ENCODE measurements at regions not wholly inside any gene's neighbourhood (a gene's known extent, or its start where the extent isn't known, plus 50 kb on each side); places are given as distances from the start of the nearest gene placed in this dataset.

DNA sequence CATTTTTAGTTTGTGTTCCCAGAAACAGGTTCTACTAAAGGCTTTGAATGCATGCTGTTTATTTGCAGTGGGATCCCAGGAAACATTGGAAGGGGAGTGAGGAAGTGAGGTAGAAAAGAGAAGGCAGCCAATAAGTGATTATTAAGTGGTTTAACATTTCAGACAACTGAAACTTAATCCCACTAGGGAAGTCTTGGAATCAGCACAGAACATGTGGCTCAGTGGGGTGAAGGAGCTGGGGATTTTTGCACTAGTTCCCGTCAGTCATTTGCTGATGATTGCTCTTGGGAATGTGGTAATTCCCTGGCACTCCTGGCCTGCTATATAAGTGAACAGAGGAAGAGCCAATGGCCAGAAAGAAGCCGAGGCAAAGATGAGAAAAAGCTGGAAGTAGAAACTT is 1053.0 kb upstream of the IGFBP7 start:
- dilution Hi-C loops (cut with MboI; ENCODE audit: extremely low pct_ligation_motif_present, low sequenced_read_pairs) = no loop called here
- Histone ChIP-seq H3K27ac (ENCODE audit: insufficient read depth, low read depth, low read length) (no peak overlapping the region), H3K4me3 (replicated peaks in 1 of 3; ENCODE audit: insufficient read depth in 1 of 3, low read depth in 1 of 3, low read length in 3 of 3) (no peak overlapping the region), H3K9me1 (replicated peaks; ENCODE audit: control insufficient read depth, extremely low read depth, insufficient read depth, low read length) (no peaks in the 10 kb centered on the region), H3K79me2 (ENCODE audit: control insufficient read depth, insufficient read depth, low read length) (no peaks in the 10 kb centered on the region), H3K9me3 (replicated peaks; ENCODE audit: control insufficient read depth, insufficient read depth, low read length) (no peaks in the 10 kb centered on the region), H3K4me1 (ENCODE audit: control insufficient read depth, extremely low read depth, insufficient read depth, low read length) (no peaks in the 10 kb centered on the region), H2AFZ (ENCODE audit: low read depth, low read length) (no peak overlapping the region), H3K27me3 (ENCODE audit: control insufficient read depth in 2 of 2, insufficient read depth in 2 of 2, low read length in 2 of 2) (no peaks in the 10 kb centered on the region), H3K36me3 (ENCODE audit: control insufficient read depth in 2 of 2, extremely low read depth in 1 of 2, insufficient read depth in 2 of 2, low read length in 2 of 2) (no peaks in the 10 kb centered on the region), H3K9ac (replicated peaks; ENCODE audit: extremely low read depth, insufficient read depth, low read length) (no peak overlapping the region), H4K20me1 (replicated peaks; ENCODE audit: control insufficient read depth, extremely low read depth, insufficient read depth, low read length) (no peaks in the 10 kb centered on the region), H3K4me2 (ENCODE audit: insufficient read depth, low read length) (no peak overlapping the region)
- intact Hi-C loops (cut with micrococcal nuclease) = no loop called here
- FAIRE-seq = no peak
- DNase-seq (ENCODE audit: low read depth, low spot score) = no peak
- TF ChIP-seq MYC (IDR thresholded peaks at IDR 0.05; ENCODE audit: low read depth, low read length) = no peak
- TF ChIP-seq, protein P1, sequence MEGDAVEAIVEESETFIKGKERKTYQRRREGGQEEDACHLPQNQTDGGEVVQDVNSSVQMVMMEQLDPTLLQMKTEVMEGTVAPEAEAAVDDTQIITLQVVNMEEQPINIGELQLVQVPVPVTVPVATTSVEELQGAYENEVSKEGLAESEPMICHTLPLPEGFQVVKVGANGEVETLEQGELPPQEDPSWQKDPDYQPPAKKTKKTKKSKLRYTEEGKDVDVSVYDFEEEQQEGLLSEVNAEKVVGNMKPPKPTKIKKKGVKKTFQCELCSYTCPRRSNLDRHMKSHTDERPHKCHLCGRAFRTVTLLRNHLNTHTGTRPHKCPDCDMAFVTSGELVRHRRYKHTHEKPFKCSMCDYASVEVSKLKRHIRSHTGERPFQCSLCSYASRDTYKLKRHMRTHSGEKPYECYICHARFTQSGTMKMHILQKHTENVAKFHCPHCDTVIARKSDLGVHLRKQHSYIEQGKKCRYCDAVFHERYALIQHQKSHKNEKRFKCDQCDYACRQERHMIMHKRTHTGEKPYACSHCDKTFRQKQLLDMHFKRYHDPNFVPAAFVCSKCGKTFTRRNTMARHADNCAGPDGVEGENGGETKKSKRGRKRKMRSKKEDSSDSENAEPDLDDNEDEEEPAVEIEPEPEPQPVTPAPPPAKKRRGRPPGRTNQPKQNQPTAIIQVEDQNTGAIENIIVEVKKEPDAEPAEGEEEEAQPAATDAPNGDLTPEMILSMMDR (IDR thresholded peaks at IDR 0.05; ENCODE audit: extremely low read depth in 1 of 2, insufficient read depth in 1 of 2, low read depth in 1 of 2, low read length in 2 of 2) = no peak
- TF ChIP-seq FOS (IDR thresholded peaks at IDR 0.05; ENCODE audit: borderline replicate concordance, insufficient read depth, low read length) = no peak
- TF ChIP-seq POLR2A (IDR thresholded peaks at IDR 0.05; ENCODE audit: low read depth, low read length) = no peak
- no peak for TF ChIP-seq POLR2AphosphoS5 (IDR thresholded peaks at IDR 0.05; ENCODE audit: insufficient read depth, low read depth, low read length)
- TF ChIP-seq JUN (IDR thresholded peaks at IDR 0.05; ENCODE audit: borderline replicate concordance, insufficient read depth, insufficient read length, low read depth) = no peak
- CTCF ChIA-PET = no interaction called here
- POLR2A ChIA-PET = no interaction called here
- BruUV-seq (replicated peaks) = no TSS peak

DNA sequence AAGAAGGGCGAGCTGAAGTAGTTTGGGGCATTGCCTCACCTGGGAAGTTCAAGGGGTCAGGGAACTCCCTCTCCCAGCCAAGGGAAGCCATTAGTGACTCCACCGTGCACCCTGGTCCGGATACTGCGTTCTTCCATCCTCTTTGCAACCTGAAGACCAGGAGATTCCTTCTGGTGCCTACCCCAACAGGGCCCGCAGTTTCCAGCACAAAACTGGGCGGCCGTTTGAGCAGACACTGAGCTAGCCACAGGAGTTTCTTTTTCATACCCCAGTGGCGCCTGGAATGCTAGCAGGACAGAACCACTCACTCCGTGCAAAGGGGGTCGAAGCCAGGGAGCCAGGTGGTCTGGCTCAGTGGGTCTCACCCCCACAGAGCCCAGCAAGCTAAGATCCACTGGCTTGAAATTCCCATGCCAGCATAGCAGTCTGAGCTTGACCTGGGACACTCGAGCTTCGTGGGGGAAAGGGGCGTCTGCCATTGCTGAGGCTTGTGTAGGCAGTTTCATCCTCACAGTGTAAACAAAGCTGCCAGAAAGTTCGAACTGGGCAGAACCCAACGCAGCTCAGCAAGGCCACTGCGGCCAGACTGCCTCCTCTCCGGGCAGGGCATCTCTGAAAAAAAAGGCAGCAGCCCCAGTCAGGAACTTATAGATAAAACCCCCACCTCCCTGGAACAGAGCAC is 1039.4 kb upstream of the IGFBP7 start:
- no peaks in the 10 kb centered on the region for H3K4me1 ChIP-seq (ENCODE audit: control insufficient read depth, extremely low read depth, insufficient read depth, low read length)
- H3K36me3 ChIP-seq (ENCODE audit: control insufficient read depth in 2 of 2, extremely low read depth in 1 of 2, insufficient read depth in 2 of 2, low read length in 2 of 2) = no peaks in the 10 kb centered on the region
- TF ChIP-seq, protein P2, sequence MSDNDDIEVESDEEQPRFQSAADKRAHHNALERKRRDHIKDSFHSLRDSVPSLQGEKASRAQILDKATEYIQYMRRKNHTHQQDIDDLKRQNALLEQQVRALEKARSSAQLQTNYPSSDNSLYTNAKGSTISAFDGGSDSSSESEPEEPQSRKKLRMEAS (IDR thresholded peaks at IDR 0.05; ENCODE audit: insufficient read depth, insufficient read length) = no peak
- TF ChIP-seq POLR2AphosphoS5 (IDR thresholded peaks at IDR 0.05; ENCODE audit: insufficient read depth, low read depth, low read length) = no peak
- TF ChIP-seq MYC (IDR thresholded peaks at IDR 0.05; ENCODE audit: low read depth, low read length) = no peak
- no peak for TF ChIP-seq FOS (IDR thresholded peaks at IDR 0.05; ENCODE audit: borderline replicate concordance, insufficient read depth, low read length)
- no peak for TF ChIP-seq JUN (IDR thresholded peaks at IDR 0.05; ENCODE audit: borderline replicate concordance, insufficient read depth, insufficient read length, low read depth)
- no peak for TF ChIP-seq POLR2A (IDR thresholded peaks at IDR 0.05; ENCODE audit: low read depth, low read length)
- TF ChIP-seq EZH2 (IDR thresholded peaks at IDR 0.05; ENCODE audit: borderline replicate concordance, low read depth, low read length, severe bottlenecking) = no peak
- TF ChIP-seq GATA2 (IDR thresholded peaks at IDR 0.05; ENCODE audit: insufficient read depth, insufficient read length, low read depth, low read length) = no peak
- TF ChIP-seq, protein P1 (IDR thresholded peaks at IDR 0.05; ENCODE audit: extremely low read depth in 1 of 2, insufficient read depth in 1 of 2, low read depth in 1 of 2, low read length in 2 of 2) = no peak
- H4K20me1 ChIP-seq (replicated peaks; ENCODE audit: control insufficient read depth, extremely low read depth, insufficient read depth, low read length) = no peaks in the 10 kb centered on the region
- H3K27ac ChIP-seq (ENCODE audit: insufficient read depth, low read depth, low read length) = no peak overlapping the region
- no peak for DNase-seq (ENCODE audit: low read depth, low spot score)
- BruUV-seq (replicated peaks) = no TSS peak
- no peaks in the 10 kb centered on the region for H3K27me3 ChIP-seq (ENCODE audit: control insufficient read depth in 2 of 2, insufficient read depth in 2 of 2, low read length in 2 of 2)
- no peaks in the 10 kb centered on the region for H3K79me2 ChIP-seq (ENCODE audit: control insufficient read depth, insufficient read depth, low read length)
- H2AFZ ChIP-seq (ENCODE audit: low read depth, low read length) = no peak overlapping the region
- intact Hi-C loops (cut with micrococcal nuclease) (no loop called here), dilution Hi-C loops (cut with MboI; ENCODE audit: extremely low pct_ligation_motif_present, low sequenced_read_pairs) (no loop called here)
- no peak overlapping the region for H3K4me3 ChIP-seq (replicated peaks in 1 of 3; ENCODE audit: insufficient read depth in 1 of 3, low read depth in 1 of 3, low read length in 3 of 3)
- CTCF ChIA-PET = no interaction called here
- H3K9ac ChIP-seq (replicated peaks; ENCODE audit: extremely low read depth, insufficient read depth, low read length) = no peak overlapping the region
- no peak overlapping the region for H3K4me2 ChIP-seq (ENCODE audit: insufficient read depth, low read length)
- FAIRE-seq = no peak
- no peaks in the 10 kb centered on the region for H3K9me1 ChIP-seq (replicated peaks; ENCODE audit: control insufficient read depth, extremely low read depth, insufficient read depth, low read length)
- POLR2A ChIA-PET = no interaction called here
- H3K9me3 ChIP-seq (replicated peaks; ENCODE audit: control insufficient read depth, insufficient read depth, low read length) = no peaks in the 10 kb centered on the region

Data from endothelial cell of umbilical vein (primary cell).